AML-193 (cell line): ENCODE measurements at regions not wholly inside any gene's neighbourhood (a gene's known extent, or its start where the extent isn't known, plus 50 kb on each side); places are given as distances from the start of the nearest gene placed in this dataset.
"Not testable (repeated sequence)": the region's sequence is repeated elsewhere in the genome, so short reads cannot be mapped to it uniquely, and the experiment has no call there.

Experiments used
- DNase-seq, 2 experiments: peaks; one replicate each; lab custom pipeline; 2025; lab: John Stamatoyannopoulos, UW

DNA sequence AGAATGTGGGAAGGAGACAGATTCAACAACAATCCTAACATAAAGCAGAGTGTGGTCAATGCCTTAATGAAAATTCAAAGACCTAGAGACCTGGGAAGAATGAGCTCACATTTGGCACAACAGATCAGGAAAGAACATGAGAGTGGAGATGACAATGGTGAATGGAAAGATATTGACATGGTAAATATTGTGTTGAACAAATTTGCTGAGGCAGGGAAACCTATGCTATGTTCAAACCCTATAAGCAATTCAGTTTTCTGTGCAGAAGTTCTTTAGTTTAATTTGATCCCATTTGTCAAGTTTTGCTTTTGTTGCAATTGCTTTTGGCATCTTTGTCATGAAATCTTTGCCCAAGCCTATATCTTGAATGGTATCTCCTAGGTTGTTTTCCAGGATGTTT is 199.4 kb upstream of the LRRTM4 start:
- DNase-seq: no peak

DNA sequence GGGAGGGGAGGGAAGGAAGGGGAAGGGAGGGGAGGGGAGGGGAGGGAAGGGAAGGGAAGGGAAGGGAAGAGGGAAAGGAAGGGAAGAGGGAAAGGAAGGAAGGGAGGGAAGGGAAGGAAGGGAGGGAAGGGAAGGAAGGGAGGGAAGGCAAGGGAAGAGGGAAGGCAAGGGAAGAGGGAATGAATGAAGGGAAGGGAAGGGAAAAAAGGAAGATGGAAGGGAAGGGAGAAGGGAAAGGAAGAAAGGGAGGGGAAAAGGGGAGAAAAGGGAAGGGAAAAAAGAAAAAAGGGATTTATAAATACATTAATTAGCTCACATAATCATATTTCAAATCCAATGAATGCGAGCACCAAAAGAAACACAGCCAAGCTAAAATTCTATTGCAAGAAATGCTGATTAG is 202.9 kb upstream of the LRRTM4 start:
- DNase-seq: no peak

DNA sequence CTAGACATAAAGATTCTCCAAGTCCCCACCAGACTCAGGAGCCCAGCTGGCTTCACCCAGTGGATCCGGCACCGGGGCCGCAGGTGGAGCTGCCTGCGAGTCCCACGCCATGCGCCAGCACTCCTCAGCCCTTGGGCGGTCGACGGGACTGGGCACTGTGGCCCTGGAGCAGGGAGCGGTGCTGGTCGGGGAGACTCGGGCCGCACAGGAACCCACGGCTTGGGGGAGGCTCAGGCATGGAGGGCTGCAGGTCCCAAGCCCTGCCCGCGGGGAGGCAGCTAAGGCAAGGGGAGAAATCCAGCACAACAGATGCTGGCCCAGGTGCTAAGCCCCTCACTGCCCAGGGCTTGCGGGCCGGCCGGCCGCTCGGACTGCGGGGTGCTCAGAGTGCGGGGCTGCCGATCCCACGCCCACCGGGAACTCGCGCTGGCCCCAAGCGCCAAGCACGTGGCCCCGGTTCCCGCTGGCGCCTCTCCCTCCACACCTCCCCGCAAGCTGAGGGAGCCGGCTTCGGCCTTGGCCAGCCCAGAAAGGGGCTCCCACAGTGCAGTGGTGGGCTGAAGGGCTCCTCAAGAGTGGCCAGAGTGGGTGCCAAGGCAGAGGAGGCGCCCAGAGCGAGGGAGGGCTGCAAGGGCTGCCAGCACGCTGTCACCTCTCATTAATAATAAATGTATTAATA is 212.6 kb upstream of the LRRTM4 start:
- DNase-seq: not testable (repeated sequence)

DNA sequence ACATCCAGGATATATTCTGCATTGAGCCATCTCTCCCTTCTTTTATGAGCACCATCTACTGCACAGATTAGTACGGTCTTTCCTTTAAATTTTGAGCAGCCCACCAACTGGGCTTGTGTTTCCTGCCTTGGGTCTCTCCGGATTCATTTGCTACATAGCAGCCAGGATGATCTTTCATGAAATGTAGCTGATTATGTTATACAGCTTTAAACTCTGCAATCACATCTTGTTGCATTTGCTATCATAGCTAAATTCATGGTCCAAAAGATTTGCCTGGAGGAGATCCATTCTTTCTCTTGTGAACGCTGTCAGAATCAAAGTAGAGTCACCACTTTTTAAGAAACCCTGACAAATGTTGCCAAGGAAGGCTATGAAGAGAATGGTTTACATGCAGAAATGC is 215.1 kb upstream of the LRRTM4 start:
- DNase-seq: no peak

DNA sequence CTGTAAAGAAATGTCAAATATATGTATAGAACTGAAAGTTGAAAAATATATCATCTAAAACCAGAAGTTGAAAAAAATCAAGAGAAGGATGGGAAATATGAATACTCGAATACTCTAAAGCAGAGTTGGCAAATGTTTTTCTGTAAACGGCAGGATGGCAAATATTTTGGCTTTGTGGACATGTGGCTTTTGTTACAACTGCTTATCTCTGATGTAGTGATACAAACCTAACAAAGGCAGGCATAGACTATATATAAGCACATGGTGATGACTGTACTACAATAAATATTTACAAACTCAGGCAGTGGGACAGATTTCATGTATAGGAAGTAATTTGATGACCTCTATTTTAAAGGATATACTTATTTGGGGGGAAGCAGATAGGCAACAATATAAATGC is 224.6 kb upstream of the LRRTM4 start:
- DNase-seq: no peak

DNA sequence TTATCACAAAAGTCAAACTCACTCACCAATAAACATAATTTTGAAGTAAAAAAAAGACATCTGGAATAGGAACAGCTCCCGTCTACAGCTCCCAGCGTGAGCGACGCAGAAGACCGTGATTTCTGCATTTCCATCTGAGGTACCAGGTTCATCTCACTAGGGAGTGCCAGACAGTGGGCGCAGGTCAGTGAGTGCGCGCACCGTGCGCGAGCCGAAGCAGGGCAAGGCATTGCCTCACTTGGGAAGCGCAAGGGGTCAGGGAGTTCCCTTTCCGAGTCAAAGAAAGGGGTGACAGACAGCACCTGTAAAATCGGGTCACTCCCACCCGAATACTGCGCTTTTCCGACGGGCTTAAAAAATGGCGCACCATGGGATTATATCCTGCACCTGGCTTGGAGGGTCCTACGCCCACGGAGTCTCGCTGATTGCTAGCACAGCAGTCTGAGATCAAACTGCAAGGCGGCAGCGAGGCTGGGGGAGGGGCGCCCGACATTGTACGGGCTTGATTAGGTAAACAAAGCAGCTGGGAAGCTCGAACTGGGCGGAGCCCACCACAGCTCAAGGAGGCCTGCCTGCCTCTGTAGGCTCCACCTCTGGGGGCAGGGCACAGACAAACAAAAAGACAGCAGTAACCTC is 231.7 kb upstream of the LRRTM4 start:
- not testable (repeated sequence) for DNase-seq

DNA sequence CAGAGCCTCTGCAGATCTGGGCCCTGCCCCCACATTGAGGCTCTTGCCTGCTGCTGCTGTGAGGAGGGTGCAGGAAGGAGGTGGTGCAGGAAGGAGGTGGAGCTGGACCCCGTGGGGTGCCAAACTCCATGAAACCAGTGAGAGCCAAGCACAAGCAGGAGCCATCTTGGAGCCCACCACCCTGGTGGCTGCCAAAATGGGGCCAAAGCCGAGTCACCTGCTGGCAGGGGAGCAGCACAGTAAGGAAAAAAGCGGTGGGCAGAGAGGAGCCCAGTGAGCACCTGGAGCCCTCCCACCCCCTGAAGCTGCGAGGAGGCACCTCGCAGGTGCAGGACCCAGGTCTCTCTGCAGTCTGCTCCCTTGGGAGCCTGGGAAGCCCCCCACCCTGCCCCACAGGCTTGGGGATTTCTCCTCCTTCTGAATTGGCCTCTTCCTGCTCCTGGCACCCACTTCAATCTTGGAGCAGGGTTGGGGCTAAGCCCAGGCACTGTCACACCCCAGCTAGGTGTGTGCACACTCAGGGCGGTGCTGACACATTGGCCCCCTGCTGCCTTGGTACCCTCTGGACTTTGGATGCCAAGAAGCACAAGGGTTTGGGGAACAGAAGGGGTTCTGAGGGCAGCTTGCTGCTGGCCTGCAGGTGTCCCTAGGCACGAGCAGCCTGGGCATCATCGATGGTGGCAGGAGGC is 245.4 kb upstream of the LRRTM4 start:
- DNase-seq: no peak

DNA sequence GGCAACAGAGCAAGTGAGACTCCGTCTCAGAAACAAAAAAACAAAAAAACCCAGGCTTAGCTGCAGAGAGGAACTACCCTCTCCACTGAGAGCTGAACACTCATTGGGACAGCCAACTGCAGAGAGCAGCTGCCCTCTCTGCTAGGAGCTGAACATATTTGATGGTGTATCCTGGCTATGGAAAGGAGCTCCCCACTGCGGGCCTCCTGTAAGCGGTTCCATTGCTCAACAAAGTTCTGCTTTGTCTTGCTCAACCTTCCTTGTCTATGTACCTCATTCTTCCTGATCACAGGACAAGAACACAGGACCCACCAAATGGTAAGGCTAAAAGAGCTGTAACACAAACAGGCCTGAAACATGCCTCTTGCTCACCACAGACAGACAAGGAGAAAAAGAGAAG is 246.3 kb upstream of the LRRTM4 start:
- DNase-seq: no peak

DNA sequence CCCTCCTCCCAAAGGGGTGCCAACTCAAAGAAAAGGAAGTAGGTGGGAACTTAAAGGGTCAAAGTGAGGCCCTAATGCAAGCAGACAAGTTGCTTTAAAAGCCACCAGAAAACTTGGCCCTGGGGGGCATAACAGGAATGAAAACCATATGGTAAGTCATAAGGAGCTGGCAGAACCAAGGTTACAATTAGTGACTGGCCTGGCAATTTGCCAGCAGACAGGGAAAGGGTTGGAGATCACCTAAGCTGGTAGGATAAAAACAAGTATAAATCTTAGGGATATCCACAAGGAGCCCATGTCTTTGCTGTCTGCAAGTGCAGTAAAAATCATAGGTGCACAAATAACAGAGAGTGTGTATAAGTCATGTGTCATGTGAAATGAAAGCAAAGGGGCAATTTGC is 256.7 kb upstream of the LRRTM4 start:
- no peak for DNase-seq

DNA sequence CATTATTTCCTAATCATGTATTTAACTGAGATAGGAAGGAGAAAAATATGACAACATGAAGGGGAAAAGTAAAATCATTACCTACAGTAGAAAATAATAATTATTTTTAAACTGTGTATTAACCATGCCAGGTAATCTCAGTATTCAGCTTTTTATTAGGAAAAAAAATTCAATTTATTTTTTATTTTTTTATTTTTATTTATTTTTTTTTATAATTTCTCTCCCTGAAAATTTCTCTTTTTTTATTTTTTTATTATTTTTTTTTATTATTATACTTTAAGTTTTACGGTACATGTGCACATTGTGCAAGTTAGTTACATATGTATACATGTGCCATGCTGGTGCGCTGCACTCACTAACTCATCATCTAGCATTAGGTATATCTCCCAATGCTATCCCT is 271.3 kb upstream of the LRRTM4 start:
- DNase-seq: not testable (repeated sequence)

DNA sequence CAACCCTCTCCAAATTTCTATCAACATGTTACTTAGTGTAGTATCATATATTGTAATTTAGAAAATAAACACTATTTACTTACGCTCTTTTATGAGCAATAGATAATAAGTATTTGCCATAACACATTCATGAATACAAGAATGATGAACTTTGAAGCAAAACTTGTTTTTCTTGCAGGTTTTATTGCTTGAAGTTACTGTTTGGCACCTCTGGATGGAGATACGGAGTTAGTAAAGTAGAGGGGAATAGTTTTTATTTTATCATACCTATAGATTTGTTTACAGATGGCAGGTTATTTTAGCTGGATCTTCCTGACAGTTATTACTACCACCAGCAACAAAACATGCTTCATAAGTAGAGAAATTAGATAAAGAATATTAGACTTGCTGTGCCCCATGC is 274.2 kb upstream of the LRRTM4 start:
- no peak for DNase-seq

DNA sequence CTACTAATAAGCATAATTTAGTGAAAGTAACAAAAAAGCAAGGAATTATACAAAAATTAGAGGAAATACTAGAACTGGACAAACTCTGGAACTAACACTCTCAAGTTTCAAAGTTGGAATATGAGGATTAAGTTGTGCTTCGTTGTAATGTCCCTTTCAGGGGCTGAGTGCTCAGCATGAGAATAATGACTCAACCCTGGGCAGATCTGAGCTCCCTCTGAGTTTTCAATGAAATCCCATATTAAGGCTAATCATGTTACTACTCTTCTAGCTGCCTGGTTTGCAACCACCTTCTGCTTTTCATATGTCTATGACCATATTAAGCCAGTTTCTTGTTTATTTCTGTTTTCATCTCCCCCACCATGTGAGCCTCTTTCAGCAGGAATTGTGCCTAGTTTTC is 274.9 kb upstream of the LRRTM4 start:
- DNase-seq: no peak

DNA sequence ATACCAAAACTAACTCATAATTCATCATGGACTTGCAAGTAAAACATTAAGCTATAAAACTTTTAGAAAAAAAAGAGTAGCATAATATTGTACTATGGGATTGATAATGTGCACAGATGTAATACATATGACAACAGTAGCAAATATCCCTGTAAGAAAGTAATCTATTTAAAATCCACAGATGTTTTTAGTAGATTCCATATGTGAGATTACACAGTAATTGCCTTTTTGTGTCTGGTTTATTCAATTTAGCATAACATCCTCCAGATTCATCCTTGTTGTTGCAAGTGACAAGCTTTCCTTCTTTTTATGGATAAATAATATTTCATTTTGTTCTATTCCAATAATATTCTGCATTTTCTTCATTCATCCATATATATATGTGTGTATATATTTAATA is 278.2 kb upstream of the LRRTM4 start:
- no peak for DNase-seq

DNA sequence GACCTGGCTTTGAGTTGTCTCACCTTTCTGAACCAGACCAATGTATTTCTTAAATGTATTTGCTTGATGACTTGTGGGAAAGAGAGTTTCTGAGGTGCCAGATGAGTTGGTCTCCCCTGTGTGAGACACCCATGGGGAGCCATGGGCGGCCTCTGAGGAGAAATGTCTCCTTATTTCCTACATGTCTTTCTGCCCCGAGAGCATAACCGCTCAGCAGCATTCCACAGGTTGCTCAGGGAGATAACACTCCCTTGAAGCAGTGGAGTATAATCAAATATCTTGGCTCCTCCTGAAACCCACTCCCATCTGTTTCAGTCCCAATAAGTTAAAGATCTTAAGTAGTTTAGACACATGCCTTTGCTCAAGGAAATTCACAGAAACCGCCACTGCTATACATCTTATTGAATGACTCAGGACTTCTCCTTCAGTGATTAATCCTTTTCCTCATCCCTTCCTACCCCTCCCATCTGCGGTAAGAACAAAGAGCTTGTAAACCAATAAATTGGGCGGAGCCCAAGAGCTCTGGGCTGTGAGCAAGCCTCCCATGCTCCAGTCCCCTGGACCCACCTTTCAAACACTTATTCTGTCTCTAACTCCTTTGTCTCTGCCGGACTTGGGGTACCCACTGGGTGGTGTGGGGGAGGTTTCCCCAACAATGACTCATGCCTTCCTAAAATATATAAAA is 285.5 kb upstream of the LRRTM4 start:
- DNase-seq: no peak

DNA sequence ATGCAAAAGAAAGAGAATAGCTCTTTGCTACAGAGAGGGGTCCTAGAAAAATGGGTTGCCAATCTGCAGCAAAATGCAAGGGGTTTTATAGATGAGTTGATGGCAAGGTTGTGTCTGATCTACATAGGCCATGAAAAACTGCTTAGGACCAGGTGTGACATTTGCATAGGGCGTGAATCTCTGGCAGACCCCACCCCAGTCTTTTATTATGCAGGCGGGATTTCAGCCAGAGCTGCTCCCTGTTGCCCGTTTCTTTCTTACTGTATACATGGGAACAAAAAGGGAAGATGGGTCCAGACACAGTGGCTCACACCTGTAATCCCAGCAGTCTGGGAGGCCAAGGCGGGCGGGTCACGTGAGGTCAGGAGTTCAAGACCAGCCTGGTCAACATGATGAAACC is 286.4 kb upstream of the LRRTM4 start:
- DNase-seq: no peak

DNA sequence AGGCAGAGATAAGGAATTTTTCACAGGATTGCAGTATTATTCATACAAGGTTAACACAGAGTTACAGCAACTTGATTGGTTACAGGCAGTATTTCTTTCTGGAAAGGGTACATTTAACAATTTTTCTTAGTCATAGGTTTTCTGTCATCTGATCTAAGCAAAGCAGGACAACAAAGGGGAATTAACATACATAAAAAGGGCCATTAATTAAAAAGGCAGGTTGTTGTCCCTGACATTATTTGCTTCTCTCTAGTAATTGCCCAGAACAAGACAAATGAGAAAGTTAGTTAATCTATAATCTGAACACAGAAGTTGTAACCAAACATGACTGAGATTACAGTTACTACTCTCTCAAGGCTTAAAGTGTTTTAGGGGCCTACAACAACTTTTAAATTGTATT is 291.4 kb upstream of the LRRTM4 start:
- DNase-seq: no peak

DNA sequence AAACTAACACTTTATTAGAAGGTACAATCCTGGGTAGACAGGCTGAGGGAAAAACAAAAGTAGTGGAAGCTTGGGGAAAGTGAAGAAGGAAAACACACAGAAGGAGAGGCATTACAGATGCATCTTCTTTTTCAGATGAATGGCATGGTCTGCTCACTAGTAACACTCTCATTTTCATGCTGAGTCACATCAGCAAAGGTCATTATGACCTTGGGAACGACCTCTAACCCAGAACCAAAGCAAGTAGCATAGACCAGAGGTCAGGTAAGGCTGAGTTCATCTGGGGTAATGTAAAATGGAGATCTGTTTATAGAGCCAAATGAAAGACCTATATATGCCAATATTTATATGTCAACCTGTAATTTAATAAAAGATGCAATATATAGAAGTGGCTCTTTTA is 294.4 kb upstream of the LRRTM4 start:
- DNase-seq: no peak

DNA sequence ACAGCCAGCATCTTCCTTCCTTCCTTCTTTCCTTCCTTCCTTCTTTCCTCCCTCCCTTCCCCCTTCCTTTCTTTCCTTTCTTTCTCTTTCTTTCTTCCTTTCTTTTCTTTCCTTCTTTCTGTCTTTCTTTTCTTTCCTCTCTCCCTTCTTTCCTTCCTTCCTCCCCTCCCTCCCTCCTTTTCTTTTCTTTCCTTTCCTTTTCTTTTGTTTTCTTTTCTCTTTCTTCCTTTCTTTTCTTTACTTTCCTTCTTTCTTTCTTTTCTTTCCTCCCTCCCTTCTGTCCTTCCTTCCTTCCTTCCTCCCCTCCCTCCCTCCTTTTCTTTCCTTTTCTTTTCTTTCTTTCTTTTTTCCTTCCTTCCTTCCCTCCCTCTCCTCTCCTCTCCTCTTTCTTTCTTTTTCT is 296.0 kb upstream of the LRRTM4 start:
- no peak for DNase-seq

DNA sequence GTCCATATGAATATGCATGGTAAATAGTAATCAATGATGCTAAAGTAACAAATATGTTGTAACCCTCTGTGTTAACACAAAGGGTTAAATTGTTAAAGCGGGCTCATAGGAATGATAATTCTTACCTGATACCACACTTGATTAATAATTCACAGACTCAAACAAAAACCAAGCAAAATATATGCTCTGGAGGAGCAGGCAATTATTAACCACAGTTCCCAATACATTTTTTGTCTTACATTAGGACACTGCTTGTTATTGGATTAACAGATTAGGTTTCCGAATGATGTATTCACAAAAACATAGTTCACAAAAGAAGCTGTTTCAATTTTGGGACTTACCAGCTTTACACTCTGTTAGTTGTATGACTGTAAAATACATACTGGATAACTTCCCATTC is 300.9 kb upstream of the LRRTM4 start:
- DNase-seq: no peak

DNA sequence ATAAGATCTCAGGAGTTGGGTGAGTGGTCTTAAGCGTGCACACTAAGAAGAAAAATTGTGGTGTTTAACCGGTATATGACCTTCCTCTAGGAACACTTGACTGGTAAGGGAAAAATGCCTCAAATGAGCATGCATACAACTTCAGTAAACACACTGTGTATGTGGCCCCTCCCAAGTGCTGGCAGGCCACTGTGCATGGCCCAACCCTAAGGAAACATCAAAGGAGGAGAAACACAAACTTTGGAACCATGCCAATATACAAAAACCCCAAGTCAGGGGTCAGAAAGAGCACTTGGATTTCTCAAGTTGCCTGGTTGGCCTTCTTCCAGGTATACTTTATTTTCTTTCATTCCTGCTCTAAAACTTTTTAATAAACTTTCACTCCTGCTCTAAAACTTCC is 308.9 kb upstream of the LRRTM4 start:
- no peak for DNase-seq

DNA sequence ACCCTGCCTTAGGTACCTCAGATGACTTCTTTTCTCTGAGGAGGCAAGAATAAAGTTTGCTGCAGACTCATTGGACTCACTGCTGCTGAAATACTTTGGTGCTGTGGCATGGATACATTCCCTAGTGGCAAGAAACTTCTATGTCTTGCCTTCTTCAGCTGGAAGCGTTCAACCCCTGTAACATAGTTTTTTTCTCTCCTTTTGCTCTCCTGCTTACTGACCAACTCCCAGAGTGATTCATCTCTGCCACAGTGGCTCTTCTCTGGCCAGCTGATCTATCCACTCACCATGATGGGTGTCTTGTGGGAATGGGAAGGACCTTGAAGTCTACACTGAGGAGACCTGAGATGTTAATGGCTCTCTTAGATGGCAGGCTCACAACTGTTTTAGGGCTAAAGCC is 309.3 kb upstream of the LRRTM4 start:
- no peak for DNase-seq

DNA sequence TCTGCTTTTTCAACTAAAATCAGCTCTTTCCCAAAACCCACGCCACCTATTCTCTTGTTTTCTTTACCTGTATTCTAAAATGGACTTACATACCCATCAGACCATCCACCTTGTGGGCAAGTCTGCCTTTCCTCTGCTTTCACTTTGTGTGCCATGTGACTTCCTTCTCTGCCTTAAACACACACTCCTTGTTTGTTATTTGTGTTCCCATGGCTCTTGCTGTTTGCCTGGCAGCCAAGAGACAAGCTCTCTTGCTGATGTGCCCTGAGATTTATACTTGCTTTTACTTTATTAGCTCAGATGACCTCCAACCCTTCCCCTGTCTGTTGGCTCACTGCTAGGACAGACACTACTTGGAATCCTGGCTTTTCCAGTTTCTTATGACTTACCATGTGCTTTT is 309.7 kb upstream of the LRRTM4 start:
- DNase-seq: no peak

DNA sequence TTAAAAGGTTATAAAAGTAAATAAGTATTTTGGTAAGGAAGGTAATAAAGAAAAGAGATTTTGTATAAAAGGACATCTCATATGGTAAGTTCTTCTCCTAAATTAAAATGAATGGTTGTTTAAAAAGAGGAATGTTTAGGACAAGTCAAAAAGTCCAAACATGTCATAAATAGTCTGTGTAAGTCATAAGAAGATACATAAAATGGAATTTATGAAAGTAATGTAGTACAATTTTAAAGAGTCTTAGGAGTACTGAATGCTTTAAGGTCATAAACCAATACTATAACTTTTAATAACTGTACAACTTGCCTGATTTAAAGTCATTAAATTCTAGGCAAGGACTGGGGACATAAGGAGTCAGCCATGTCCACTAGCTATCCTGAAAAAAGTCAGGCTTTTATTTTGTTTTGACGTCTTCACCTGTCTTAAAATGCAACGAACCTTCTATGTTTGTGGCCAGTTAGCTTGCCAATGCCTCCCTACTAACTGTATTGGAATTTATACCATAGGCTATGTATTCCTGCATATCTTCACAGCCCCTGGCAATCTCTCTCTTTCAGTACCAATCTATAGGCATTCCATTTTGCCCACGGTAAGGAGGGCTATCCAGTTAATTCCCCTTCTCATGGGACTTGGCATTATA is 312.3 kb upstream of the LRRTM4 start:
- DNase-seq: no peak
